Omental fat pad (tissue), 3 donors: ENCODE measurements at regions not wholly inside any gene's neighbourhood (a gene's known extent, or its start where the extent isn't known, plus 50 kb on each side); places are given as distances from the start of the nearest gene placed in this dataset.

Experiments used
- ATAC-seq: fragments of 150-250 bp; one replicate; pipeline ENCODE4 v1.9.1; 2016; ENCODE audit warnings: mild to moderate bottlenecking, moderate library complexity; ENCODE audit not compliant: low FRiP score
- DNase-seq: peaks from one replicate; pipeline ENCODE4 v3.0.0-alpha.2; 2019; ENCODE audit warnings: low spot score
- CTCF ChIP-seq, 3 donors: fragments of 450-650 bp; IDR thresholded peaks; one replicate each; pipeline ENCODE4 v1.5.1; 2016 to 2017; ENCODE audit warnings: antibody characterized with exemption in 3 of 3, mild to moderate bottlenecking in 3 of 3, moderate library complexity in 2 of 3

- no peak for TF ChIP-seq CTCF (IDR thresholded peaks at IDR 0.05)
- ATAC-seq (no peak), DNase-seq (no peak)
Observed at GRCh38 chr3:117644203-117644602, 934.6 kb downstream of the TUSC7 start.

- TF ChIP-seq CTCF (IDR thresholded peaks at IDR 0.05): no peak
- no peak for DNase-seq
- no peak for ATAC-seq
Observed at GRCh38 chr3:117645561-117646242, 936.1 kb downstream of the TUSC7 start.

GRCh38 chr3:117647435-117647834, 937.9 kb downstream of the TUSC7 start:
- no peak for TF ChIP-seq CTCF (IDR thresholded peaks at IDR 0.05)
- ATAC-seq (no peak), DNase-seq (no peak)

GRCh38 chr3:117651246-117651645, 941.7 kb downstream of the TUSC7 start:
- ATAC-seq: no peak
- no peak for TF ChIP-seq CTCF (IDR thresholded peaks at IDR 0.05)
- DNase-seq: no peak

- DNase-seq (no peak), ATAC-seq (no peak)
- no peak for TF ChIP-seq CTCF (IDR thresholded peaks at IDR 0.05)
Observed at GRCh38 chr3:117656391-117656790, 946.8 kb downstream of the TUSC7 start.

- ATAC-seq (no peak), DNase-seq (no peak)
- no peak for TF ChIP-seq CTCF (IDR thresholded peaks at IDR 0.05)
Observed at GRCh38 chr3:117657278-117657677, 947.7 kb downstream of the TUSC7 start.
